ENCODE measurements at regions not wholly inside any gene's neighbourhood (a gene's known extent, or its start where the extent isn't known, plus 50 kb on each side); places are given as distances from the start of the nearest gene placed in this dataset.

GRCh38 chr5:77900691-77901090, 124.6 kb upstream of the TBCA start:
- TF ChIP-seq POLR2A (IDR thresholded peaks at IDR 0.05) = no peak
- TF ChIP-seq CTCF (IDR thresholded peaks at IDR 0.05) = no peak

Measured in testis (tissue), 2 donors.